K562 (cell line): ENCODE measurements at regions not wholly inside any gene's neighbourhood (a gene's known extent, or its start where the extent isn't known, plus 50 kb on each side); places are given as distances from the start of the nearest gene placed in this dataset.

Source experiments
- CAMTA2 ChIP-seq: fragments of 250-450 bp; sonication (Bioruptor Pico); conservative IDR thresholded peaks from 2 replicates; pipeline ENCODE4 v1.5.1; 2022
- ETV6 ChIP-seq, 3 experiments: fragments of 150-350 bp in 1 of 3; sonication (generic) in 1 of 3; formaldehyde crosslinking in 1 of 3; IDR thresholded peaks; 2 replicates each; pipeline versions ENCODE4 v1.6.1 to v1.8.0; 2014 to 2022; ENCODE audit warnings: borderline replicate concordance in 2 of 3, low read depth in 2 of 3, antibody characterized with exemption in 1 of 3, low read length in 1 of 3, mild to moderate bottlenecking in 1 of 3, missing genetic modification reagents in 1 of 3
- HMGN3 ChIP-seq: IDR thresholded peaks from 2 replicates; pipeline ENCODE4 v1.6.1; 2011; ENCODE audit warnings: borderline replicate concordance, low read depth, mild to moderate bottlenecking, mixed read lengths, low read length; ENCODE audit not compliant: insufficient read length; ENCODE audit errors: extremely low read depth
- NFE2L1 ChIP-seq: fragments of 450-650 bp; IDR thresholded peaks from 2 replicates; pipeline ENCODE4 v1.6.1; 2016; ENCODE audit warnings: missing genetic modification characterization, low read depth, mild to moderate bottlenecking, missing compliant biosample characterization, moderate library complexity, borderline replicate concordance
- SMARCB1 ChIP-seq: IDR thresholded peaks from 2 replicates; pipeline ENCODE4 v1.6.1; 2011; ENCODE audit warnings: improper control_type of control experiment, low read depth; ENCODE audit not compliant: insufficient read length
- TRIM28 ChIP-seq: fragments of 450-650 bp; IDR thresholded peaks from 2 replicates; pipeline ENCODE4 v1.6.1; 2017
- ZC3H4 ChIP-seq: sonication (generic); formaldehyde crosslinking; IDR thresholded peaks from 2 replicates; pipeline ENCODE4 v1.9.0; 2021; ENCODE audit warnings: missing genetic modification reagents, borderline replicate concordance
- ZFP1 ChIP-seq: fragments of 450-650 bp; formaldehyde crosslinking; IDR thresholded peaks from 2 replicates; pipeline ENCODE4 v1.4.0; 2020; ENCODE audit warnings: mild to moderate bottlenecking, mixed read lengths
- ZNF384 ChIP-seq: IDR thresholded peaks from 2 replicates; pipeline ENCODE4 v1.6.1; 2012; ENCODE audit warnings: low read depth, low read length, improper control_type of control experiment
- TF ChIP-seq, protein P1 (sequence below), 2 experiments: fragments of 450-650 bp; formaldehyde crosslinking in 1 of 2; IDR thresholded peaks; 2 replicates each; pipeline versions ENCODE4 v1.4.0 to v1.6.1; 2014 to 2020; ENCODE audit warnings: mild to moderate bottlenecking in 2 of 2, borderline replicate concordance in 1 of 2, low read depth in 1 of 2
- TF ChIP-seq, protein P2 (sequence below): fragments of 450-650 bp; formaldehyde crosslinking; IDR thresholded peaks from 2 replicates; pipeline ENCODE4 v1.4.0; 2020; ENCODE audit warnings: mild to moderate bottlenecking, moderate library complexity

DNA sequence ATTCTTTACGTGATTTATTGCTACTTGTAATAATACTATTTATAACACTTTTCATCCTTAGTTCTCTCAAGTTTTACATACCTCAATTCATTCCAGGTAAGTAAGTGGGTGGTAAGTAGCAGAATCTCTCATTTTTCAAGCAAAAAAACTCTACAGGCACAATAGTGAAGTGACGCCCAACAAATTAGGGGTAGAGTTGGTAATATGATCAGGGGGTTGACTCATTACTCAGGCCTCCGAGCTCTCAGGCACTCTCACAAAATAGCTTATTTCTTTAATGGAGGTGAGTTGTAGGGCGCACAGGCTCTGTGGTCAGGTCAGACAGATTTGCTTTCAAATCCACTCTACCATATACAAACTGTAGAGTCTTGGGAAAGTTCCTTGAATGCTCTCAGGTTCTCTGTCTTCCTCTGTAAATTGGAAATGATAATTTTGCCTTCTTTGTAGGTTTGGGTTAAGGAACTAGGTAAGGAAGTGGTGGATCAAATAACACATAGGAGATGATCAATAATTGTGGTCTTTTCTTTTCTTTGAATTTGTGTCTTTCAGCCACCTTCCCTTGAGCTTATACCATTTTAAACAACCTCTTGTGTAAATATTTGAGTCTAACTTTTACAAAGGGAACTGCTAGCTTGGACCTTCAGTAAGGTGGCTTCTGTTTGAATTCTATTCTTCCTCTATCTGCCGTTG lies 134.9 kb upstream of the LEF1 start (continued):
- TF ChIP-seq, protein P1, sequence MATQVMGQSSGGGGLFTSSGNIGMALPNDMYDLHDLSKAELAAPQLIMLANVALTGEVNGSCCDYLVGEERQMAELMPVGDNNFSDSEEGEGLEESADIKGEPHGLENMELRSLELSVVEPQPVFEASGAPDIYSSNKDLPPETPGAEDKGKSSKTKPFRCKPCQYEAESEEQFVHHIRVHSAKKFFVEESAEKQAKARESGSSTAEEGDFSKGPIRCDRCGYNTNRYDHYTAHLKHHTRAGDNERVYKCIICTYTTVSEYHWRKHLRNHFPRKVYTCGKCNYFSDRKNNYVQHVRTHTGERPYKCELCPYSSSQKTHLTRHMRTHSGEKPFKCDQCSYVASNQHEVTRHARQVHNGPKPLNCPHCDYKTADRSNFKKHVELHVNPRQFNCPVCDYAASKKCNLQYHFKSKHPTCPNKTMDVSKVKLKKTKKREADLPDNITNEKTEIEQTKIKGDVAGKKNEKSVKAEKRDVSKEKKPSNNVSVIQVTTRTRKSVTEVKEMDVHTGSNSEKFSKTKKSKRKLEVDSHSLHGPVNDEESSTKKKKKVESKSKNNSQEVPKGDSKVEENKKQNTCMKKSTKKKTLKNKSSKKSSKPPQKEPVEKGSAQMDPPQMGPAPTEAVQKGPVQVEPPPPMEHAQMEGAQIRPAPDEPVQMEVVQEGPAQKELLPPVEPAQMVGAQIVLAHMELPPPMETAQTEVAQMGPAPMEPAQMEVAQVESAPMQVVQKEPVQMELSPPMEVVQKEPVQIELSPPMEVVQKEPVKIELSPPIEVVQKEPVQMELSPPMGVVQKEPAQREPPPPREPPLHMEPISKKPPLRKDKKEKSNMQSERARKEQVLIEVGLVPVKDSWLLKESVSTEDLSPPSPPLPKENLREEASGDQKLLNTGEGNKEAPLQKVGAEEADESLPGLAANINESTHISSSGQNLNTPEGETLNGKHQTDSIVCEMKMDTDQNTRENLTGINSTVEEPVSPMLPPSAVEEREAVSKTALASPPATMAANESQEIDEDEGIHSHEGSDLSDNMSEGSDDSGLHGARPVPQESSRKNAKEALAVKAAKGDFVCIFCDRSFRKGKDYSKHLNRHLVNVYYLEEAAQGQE (IDR thresholded peaks at IDR 0.05; ENCODE audit: borderline replicate concordance), result no peak
- TF ChIP-seq, protein P1 (CRISPR knock-in tag; IDR thresholded peaks at IDR 0.05; ENCODE audit: low read depth), result no peak
- TF ChIP-seq NFE2L1 (tag) (no peak), TRIM28 (no peak), ZNF384 (no peak), CAMTA2 (CRISPR knock-in tag) (no peak), SMARCB1 (no peak), ETV6 (IDR thresholded peaks at IDR 0.05; ENCODE audit: borderline replicate concordance in 1 of 2, low read depth in 2 of 2, low read length in 1 of 2) (no peak), ETV6 (CRISPR knock-in tag; IDR thresholded peaks at IDR 0.05; ENCODE audit: borderline replicate concordance) (no peak), ZC3H4 (no peak), ZFP1 (CRISPR knock-in tag) (no peak), HMGN3 (no peak)
- TF ChIP-seq, protein P2, sequence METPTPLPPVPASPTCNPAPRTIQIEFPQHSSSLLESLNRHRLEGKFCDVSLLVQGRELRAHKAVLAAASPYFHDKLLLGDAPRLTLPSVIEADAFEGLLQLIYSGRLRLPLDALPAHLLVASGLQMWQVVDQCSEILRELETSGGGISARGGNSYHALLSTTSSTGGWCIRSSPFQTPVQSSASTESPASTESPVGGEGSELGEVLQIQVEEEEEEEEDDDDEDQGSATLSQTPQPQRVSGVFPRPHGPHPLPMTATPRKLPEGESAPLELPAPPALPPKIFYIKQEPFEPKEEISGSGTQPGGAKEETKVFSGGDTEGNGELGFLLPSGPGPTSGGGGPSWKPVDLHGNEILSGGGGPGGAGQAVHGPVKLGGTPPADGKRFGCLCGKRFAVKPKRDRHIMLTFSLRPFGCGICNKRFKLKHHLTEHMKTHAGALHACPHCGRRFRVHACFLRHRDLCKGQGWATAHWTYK, result no peak
- TF ChIP-seq, all 486 proteins: peak for 0
